GM23248 (cell line): ENCODE measurements at regions not wholly inside any gene's neighbourhood (a gene's known extent, or its start where the extent isn't known, plus 50 kb on each side); places are given as distances from the start of the nearest gene placed in this dataset.

Experiments used
- EZH2 ChIP-seq: fragments of 200-600 bp; sonication (generic); IDR thresholded peaks from 2 replicates; pipeline ENCODE4 v1.6.1; 2018; ENCODE audit warnings: antibody characterized with exemption, mild to moderate bottlenecking; ENCODE audit not compliant: insufficient read depth, poor library complexity, severe bottlenecking
- EZH2phosphoT487 ChIP-seq: fragments of 200-600 bp; sonication (generic); IDR thresholded peaks from 2 replicates; pipeline ENCODE4 v1.6.1; 2018; ENCODE audit warnings: antibody characterized with exemption, moderate library complexity, mild to moderate bottlenecking, low read depth; ENCODE audit not compliant: insufficient read depth

- TF ChIP-seq EZH2phosphoT487 (no peak), EZH2 (no peak)
These were observed 123.5 kb upstream of the CAND1 start for GRCh38 chr12:67145692-67146091.
